HG03159 (cell line): ENCODE measurements at regions not wholly inside any gene's neighbourhood (a gene's known extent, or its start where the extent isn't known, plus 50 kb on each side); places are given as distances from the start of the nearest gene placed in this dataset.

Experiments
- ATAC-seq: cut with Tn5 transposase; IDR thresholded peaks from one replicate; pipeline ENCODE4 v1.9.1; 2021; ENCODE audit warnings: mild to moderate bottlenecking, moderate library complexity; ENCODE audit not compliant: unreplicated experiment

GRCh38 chr6:113512576-113512975 is 344.6 kb upstream of the MARCKS start:
- no peak for ATAC-seq

- no peak for ATAC-seq
These were observed 344.1 kb upstream of the MARCKS start for GRCh38 chr6:113513086-113513485.

GRCh38 chr6:113522376-113522775 is 334.8 kb upstream of the MARCKS start:
- ATAC-seq = no peak

- ATAC-seq = no peak
These were observed 332.3 kb upstream of the MARCKS start for GRCh38 chr6:113524826-113525225.

- no peak for ATAC-seq
These were observed 330.6 kb upstream of the MARCKS start for GRCh38 chr6:113526553-113526952.

- no peak for ATAC-seq
These were observed 330.1 kb upstream of the MARCKS start for GRCh38 chr6:113526995-113527394.

GRCh38 chr6:113528111-113528510 is 329.0 kb upstream of the MARCKS start:
- ATAC-seq = no peak

GRCh38 chr6:113529196-113529595 is 327.9 kb upstream of the MARCKS start:
- ATAC-seq = no peak

- ATAC-seq = no peak
These were observed 327.3 kb upstream of the MARCKS start for GRCh38 chr6:113529879-113530278.

- ATAC-seq = no peak
These were observed 326.4 kb upstream of the MARCKS start for GRCh38 chr6:113530769-113531168.

- no peak for ATAC-seq
These were observed 317.9 kb upstream of the MARCKS start for GRCh38 chr6:113539202-113539601.

- no peak for ATAC-seq
These were observed 317.5 kb upstream of the MARCKS start for GRCh38 chr6:113539623-113540022.

- ATAC-seq = no peak
These were observed 316.7 kb upstream of the MARCKS start for GRCh38 chr6:113540466-113540865.

GRCh38 chr6:113551168-113551567 is 306.0 kb upstream of the MARCKS start:
- ATAC-seq = no peak

- ATAC-seq = no peak
These were observed 300.4 kb upstream of the MARCKS start for GRCh38 chr6:113556775-113557174.

- no peak for ATAC-seq
These were observed 298.7 kb upstream of the MARCKS start for GRCh38 chr6:113558431-113558830.

GRCh38 chr6:113558966-113559365 is 298.2 kb upstream of the MARCKS start:
- no peak for ATAC-seq

GRCh38 chr6:113560376-113560775 is 296.8 kb upstream of the MARCKS start:
- no peak for ATAC-seq

GRCh38 chr6:113560908-113561307 is 296.2 kb upstream of the MARCKS start:
- no peak for ATAC-seq

- ATAC-seq = no peak
These were observed 294.9 kb upstream of the MARCKS start for GRCh38 chr6:113562248-113562647.

- peak; percentile 70 for ATAC-seq
These were observed 292.6 kb upstream of the MARCKS start for GRCh38 chr6:113564371-113565171.

GRCh38 chr6:113565306-113565705 is 291.8 kb upstream of the MARCKS start:
- ATAC-seq = no peak

- ATAC-seq = no peak
These were observed 287.0 kb upstream of the MARCKS start for GRCh38 chr6:113570161-113570560.
